Lower leg skin (tissue), 3 donors: ENCODE measurements at regions not wholly inside any gene's neighbourhood (a gene's known extent, or its start where the extent isn't known, plus 50 kb on each side); places are given as distances from the start of the nearest gene placed in this dataset.

Experiments
- CTCF ChIP-seq, 3 donors: fragments of 450-650 bp; IDR thresholded peaks; one replicate each; pipeline ENCODE4 v1.5.1; 2016; ENCODE audit warnings: antibody characterized with exemption in 3 of 3, mild to moderate bottlenecking in 3 of 3, moderate library complexity in 2 of 3
- POLR2A ChIP-seq, 2 donors: fragments of 450-650 bp; IDR thresholded peaks; one replicate each; pipeline ENCODE4 v1.6.1; 2016 to 2017; ENCODE audit warnings: antibody characterized with exemption in 2 of 2, mild to moderate bottlenecking in 1 of 2, moderate library complexity in 1 of 2

GRCh38 chr1:84748364-84748763, 58.1 kb upstream of the SSX2IP start:
- no peak for TF ChIP-seq CTCF (IDR thresholded peaks at IDR 0.05)
- no peak for TF ChIP-seq POLR2A (IDR thresholded peaks at IDR 0.05)
